ENCODE measurements at regions not wholly inside any gene's neighbourhood (a gene's known extent, or its start where the extent isn't known, plus 50 kb on each side); places are given as distances from the start of the nearest gene placed in this dataset.

- no peaks in the 10 kb centered on the region for H3K79me2 ChIP-seq (ENCODE audit: insufficient read depth, low read length)
- H2AFZ ChIP-seq (ENCODE audit: low read depth, low read length) = no peak overlapping the region
- H3K27ac ChIP-seq (ENCODE audit: low read depth, low read length) = no peak overlapping the region
- no peaks in the 10 kb centered on the region for H4K20me1 ChIP-seq (ENCODE audit: insufficient read depth, low read length)
- H3K4me2 ChIP-seq (ENCODE audit: low read length) = no peak overlapping the region
- no peaks in the 10 kb centered on the region for H3K4me1 ChIP-seq (ENCODE audit: insufficient read depth, low read length)
- Mint-ChIP-seq H3K36me3 (ENCODE audit: low read depth, unreplicated experiment) (no peaks in the 10 kb centered on the region), H3K4me1 (ENCODE audit: low read depth, unreplicated experiment) (peaks cover 2% of the 10 kb centered on the region), H3K27ac (ENCODE audit: unreplicated experiment) (no peak overlapping the region), H3K27me3 (ENCODE audit: low read depth, unreplicated experiment) (no peaks in the 10 kb centered on the region), H3K9me3 (ENCODE audit: unreplicated experiment) (no peaks in the 10 kb centered on the region), H3K4me3 (ENCODE audit: unreplicated experiment) (no peak overlapping the region)
- no peaks in the 10 kb centered on the region for H3K27me3 ChIP-seq (ENCODE audit: insufficient read depth, low read length)
- TF ChIP-seq EZH2 (IDR thresholded peaks at IDR 0.05; ENCODE audit: insufficient read depth, low read length) = no peak
- no peak for TF ChIP-seq CTCF (IDR thresholded peaks at IDR 0.05; ENCODE audit: insufficient read depth, low read depth, low read length)
- peaks cover 8% of the 10 kb centered on the region for H3K9me3 ChIP-seq (ENCODE audit: insufficient read depth, low read depth, low read length)
- H3K4me3 ChIP-seq (ENCODE audit: insufficient read depth, low read depth, low read length) = no peak overlapping the region
- DNase-seq (ENCODE audit: low read depth) = no peak
- H3K36me3 ChIP-seq (ENCODE audit: insufficient read depth, low read length) = no peaks in the 10 kb centered on the region
- no peak for FAIRE-seq
- H3K9ac ChIP-seq (ENCODE audit: low read length) = no peak overlapping the region
Observed at GRCh38 chr21:20030390-20030789, 967.8 kb upstream of the NCAM2 start.

GRCh38 chr21:20031807-20032206, 966.4 kb upstream of the NCAM2 start:
- FAIRE-seq = no peak

More at GRCh38 chr21:20031807-20032206, 966.4 kb upstream of the NCAM2 start:
- Histone ChIP-seq H3K4me1 (ENCODE audit: insufficient read depth, low read length) (no peaks in the 10 kb centered on the region), H3K36me3 (ENCODE audit: insufficient read depth, low read length) (no peaks in the 10 kb centered on the region), H3K27ac (ENCODE audit: low read depth, low read length) (no peak overlapping the region), H3K27me3 (ENCODE audit: insufficient read depth, low read length) (no peaks in the 10 kb centered on the region), H3K4me3 (ENCODE audit: insufficient read depth, low read depth, low read length) (no peak overlapping the region), H4K20me1 (ENCODE audit: insufficient read depth, low read length) (no peaks in the 10 kb centered on the region), H2AFZ (ENCODE audit: low read depth, low read length) (no peak overlapping the region), H3K9ac (ENCODE audit: low read length) (no peak overlapping the region), H3K4me2 (ENCODE audit: low read length) (no peak overlapping the region), H3K79me2 (ENCODE audit: insufficient read depth, low read length) (no peaks in the 10 kb centered on the region), H3K9me3 (ENCODE audit: insufficient read depth, low read depth, low read length) (peaks cover 6% of the 10 kb centered on the region)
- TF ChIP-seq CTCF (IDR thresholded peaks at IDR 0.05; ENCODE audit: insufficient read depth, low read depth, low read length) (no peak), EZH2 (IDR thresholded peaks at IDR 0.05; ENCODE audit: insufficient read depth, low read length) (no peak)
- no peak for DNase-seq (ENCODE audit: low read depth)
- H3K36me3 Mint-ChIP-seq (ENCODE audit: low read depth, unreplicated experiment) = no peaks in the 10 kb centered on the region
- H3K9me3 Mint-ChIP-seq (ENCODE audit: unreplicated experiment) = no peaks in the 10 kb centered on the region
- no peak overlapping the region for H3K4me3 Mint-ChIP-seq (ENCODE audit: unreplicated experiment)
- H3K4me1 Mint-ChIP-seq (ENCODE audit: low read depth, unreplicated experiment) = no peaks in the 10 kb centered on the region
- no peaks in the 10 kb centered on the region for H3K27me3 Mint-ChIP-seq (ENCODE audit: low read depth, unreplicated experiment)
- no peak overlapping the region for H3K27ac Mint-ChIP-seq (ENCODE audit: unreplicated experiment)

Data from astrocyte (in vitro differentiated cells and primary cell).